ENCODE measurements at regions not wholly inside any gene's neighbourhood (a gene's known extent, or its start where the extent isn't known, plus 50 kb on each side); places are given as distances from the start of the nearest gene placed in this dataset.

DNA sequence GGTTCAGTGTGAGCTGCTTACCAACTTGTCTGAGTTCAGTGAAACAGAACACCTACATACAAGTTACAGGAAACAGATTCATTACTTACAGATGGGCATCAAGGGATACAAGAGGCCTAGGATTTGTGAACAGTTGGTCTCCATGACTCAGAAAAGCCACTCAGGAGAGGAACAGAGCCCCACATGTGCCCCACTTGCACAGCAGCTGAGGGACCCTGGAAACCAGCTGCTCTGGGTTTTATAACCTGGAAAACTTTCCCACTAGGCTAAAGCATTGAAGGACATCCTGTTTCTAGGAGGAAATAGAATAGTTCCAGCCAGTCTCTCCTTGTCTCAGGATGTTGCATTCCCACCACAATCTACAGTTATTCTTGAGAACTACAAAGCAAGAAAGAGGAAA is 530.0 kb downstream of the ZNF804A start:
- intact Hi-C loops (cut with DNase I) = no loop called here
- no peak for TF ChIP-seq CTCF (IDR thresholded peaks at IDR 0.05)
- no peak for TF ChIP-seq POLR2A (IDR thresholded peaks at IDR 0.05)
- DNase-seq = no peak
- Histone ChIP-seq H3K36me3 (replicated peaks in 1 of 2; ENCODE audit: insufficient read depth in 1 of 2, low read depth in 2 of 2) (no peaks in the 10 kb centered on the region), H3K27ac (no peak overlapping the region), H3K4me1 (no peaks in the 10 kb centered on the region), H3K9me3 (no peaks in the 10 kb centered on the region), H3K4me3 (no peak overlapping the region), H3K27me3 (no peaks in the 10 kb centered on the region)
- ATAC-seq = no peak

DNA sequence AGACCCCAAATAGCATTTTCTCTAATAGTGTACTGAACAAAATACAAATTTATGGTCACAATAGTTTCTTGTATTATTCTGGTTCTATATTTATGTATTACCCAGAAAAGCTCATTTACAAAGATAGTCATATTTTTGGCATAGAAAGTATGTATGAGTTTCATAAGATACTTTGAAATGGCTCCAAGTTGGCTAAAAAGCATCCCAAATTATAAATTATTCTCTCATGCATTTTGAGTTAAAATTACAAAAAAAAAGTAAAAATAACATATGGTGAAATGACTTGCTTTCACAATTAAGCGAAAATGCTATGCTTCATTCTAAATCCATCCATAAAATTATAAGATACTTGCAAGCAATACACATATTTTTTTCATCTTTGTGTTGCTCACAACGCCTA is 530.7 kb downstream of the ZNF804A start:
- TF ChIP-seq CTCF (IDR thresholded peaks at IDR 0.05) (no peak), POLR2A (IDR thresholded peaks at IDR 0.05) (no peak)
- H3K36me3 ChIP-seq (replicated peaks in 1 of 2; ENCODE audit: insufficient read depth in 1 of 2, low read depth in 2 of 2) = no peaks in the 10 kb centered on the region
- no peak for ATAC-seq
- H3K27ac ChIP-seq = no peak overlapping the region
- H3K4me1 ChIP-seq = no peaks in the 10 kb centered on the region
- DNase-seq = no peak
- intact Hi-C loops (cut with DNase I) = no loop called here
- H3K9me3 ChIP-seq = no peaks in the 10 kb centered on the region
- 63 to 65% methylated on average over 2 of the region's 2 CpGs for WGBS, 2 donors
- H3K27me3 ChIP-seq = no peaks in the 10 kb centered on the region
- no peak overlapping the region for H3K4me3 ChIP-seq

- Histone ChIP-seq H3K36me3 (replicated peaks in 1 of 2; ENCODE audit: insufficient read depth in 1 of 2, low read depth in 2 of 2) (no peaks in the 10 kb centered on the region), H3K9me3 (no peaks in the 10 kb centered on the region), H3K4me3 (no peak overlapping the region), H3K4me1 (no peaks in the 10 kb centered on the region), H3K27ac (no peak overlapping the region), H3K27me3 (no peaks in the 10 kb centered on the region)
- ATAC-seq (no peak), DNase-seq (no peak)
- no peak for TF ChIP-seq POLR2A (IDR thresholded peaks at IDR 0.05)
- TF ChIP-seq CTCF (IDR thresholded peaks at IDR 0.05) = no peak
- WGBS, 2 donors = 74 to 77% methylated on average over 4 of the region's 4 CpGs
- intact Hi-C loops (cut with DNase I) = no loop called here
These were observed 532.4 kb downstream of the ZNF804A start for GRCh38 chr2:185130685-185131084.

GRCh38 chr2:185132501-185133041 is 534.2 kb downstream of the ZNF804A start:
- 95 to 96% methylated on average over 29 to 30 of the region's 39 CpGs for WGBS, 2 donors
- no peaks in the 10 kb centered on the region for H3K27me3 ChIP-seq
- no peaks in the 10 kb centered on the region for H3K36me3 ChIP-seq (replicated peaks in 1 of 2; ENCODE audit: insufficient read depth in 1 of 2, low read depth in 2 of 2)
- TF ChIP-seq POLR2A (IDR thresholded peaks at IDR 0.05) = no peak
- TF ChIP-seq CTCF (IDR thresholded peaks at IDR 0.05) = no peak
- intact Hi-C loops (cut with DNase I) = no loop called here
- H3K27ac ChIP-seq = no peak overlapping the region
- DNase-seq (no peak), ATAC-seq (no peak)
- no peaks in the 10 kb centered on the region for H3K9me3 ChIP-seq
- H3K4me3 ChIP-seq = no peak overlapping the region
- H3K4me1 ChIP-seq = no peaks in the 10 kb centered on the region

GRCh38 chr2:185137700-185138099 is 539.4 kb downstream of the ZNF804A start:
- no peaks in the 10 kb centered on the region for H3K4me1 ChIP-seq
- H3K9me3 ChIP-seq = no peaks in the 10 kb centered on the region
- no peaks in the 10 kb centered on the region for H3K27me3 ChIP-seq
- no peak for TF ChIP-seq CTCF (IDR thresholded peaks at IDR 0.05)
- H3K4me3 ChIP-seq = no peak overlapping the region
- no peaks in the 10 kb centered on the region for H3K36me3 ChIP-seq (replicated peaks in 1 of 2; ENCODE audit: insufficient read depth in 1 of 2, low read depth in 2 of 2)
- no peak for DNase-seq
- ATAC-seq = no peak
- H3K27ac ChIP-seq = no peak overlapping the region
- intact Hi-C loops (cut with DNase I) = no loop called here

Data from body of pancreas (tissue), 4 donors.